ENCODE measurements at regions not wholly inside any gene's neighbourhood (a gene's known extent, or its start where the extent isn't known, plus 50 kb on each side); places are given as distances from the start of the nearest gene placed in this dataset.
A peak's percentile ranks its signal among the peaks of the same experiment; 100 is the strongest.

DNA sequence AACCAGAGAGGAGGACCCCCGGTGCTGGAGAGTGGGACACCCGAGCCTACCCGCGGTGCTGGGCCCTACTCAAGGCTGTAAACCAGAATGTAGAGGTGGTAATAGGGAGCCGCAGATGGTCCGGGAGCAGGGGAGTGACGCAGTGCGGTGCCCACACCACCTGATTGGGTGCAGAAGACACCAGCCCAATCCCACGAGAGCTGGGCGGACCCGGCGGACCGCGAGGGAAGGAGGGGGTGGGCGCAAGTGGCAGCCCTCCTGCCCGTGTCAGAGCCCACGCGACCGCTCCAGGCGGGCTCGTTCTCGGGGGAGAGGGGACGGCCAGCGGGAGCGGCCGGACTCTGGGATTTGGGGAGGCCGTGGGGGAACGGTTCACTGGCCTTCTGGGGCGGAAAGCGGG, 71.2 kb downstream of the C9orf50 start:
- TF ChIP-seq POLR2A (IDR thresholded peaks at IDR 0.05): peak in 1 of 2 donors; percentile 13
- TF ChIP-seq, protein P1, sequence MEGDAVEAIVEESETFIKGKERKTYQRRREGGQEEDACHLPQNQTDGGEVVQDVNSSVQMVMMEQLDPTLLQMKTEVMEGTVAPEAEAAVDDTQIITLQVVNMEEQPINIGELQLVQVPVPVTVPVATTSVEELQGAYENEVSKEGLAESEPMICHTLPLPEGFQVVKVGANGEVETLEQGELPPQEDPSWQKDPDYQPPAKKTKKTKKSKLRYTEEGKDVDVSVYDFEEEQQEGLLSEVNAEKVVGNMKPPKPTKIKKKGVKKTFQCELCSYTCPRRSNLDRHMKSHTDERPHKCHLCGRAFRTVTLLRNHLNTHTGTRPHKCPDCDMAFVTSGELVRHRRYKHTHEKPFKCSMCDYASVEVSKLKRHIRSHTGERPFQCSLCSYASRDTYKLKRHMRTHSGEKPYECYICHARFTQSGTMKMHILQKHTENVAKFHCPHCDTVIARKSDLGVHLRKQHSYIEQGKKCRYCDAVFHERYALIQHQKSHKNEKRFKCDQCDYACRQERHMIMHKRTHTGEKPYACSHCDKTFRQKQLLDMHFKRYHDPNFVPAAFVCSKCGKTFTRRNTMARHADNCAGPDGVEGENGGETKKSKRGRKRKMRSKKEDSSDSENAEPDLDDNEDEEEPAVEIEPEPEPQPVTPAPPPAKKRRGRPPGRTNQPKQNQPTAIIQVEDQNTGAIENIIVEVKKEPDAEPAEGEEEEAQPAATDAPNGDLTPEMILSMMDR (IDR thresholded peaks at IDR 0.05 in 4 of 5, conservative IDR thresholded peaks at IDR 0.05 in 1 of 5): no peak
